GM19035 (cell line): ENCODE measurements at regions not wholly inside any gene's neighbourhood (a gene's known extent, or its start where the extent isn't known, plus 50 kb on each side); places are given as distances from the start of the nearest gene placed in this dataset.
"Not testable (repeated sequence)": the region's sequence is repeated elsewhere in the genome, so short reads cannot be mapped to it uniquely, and the experiment has no call there.

ENCODE experiments used
- ATAC-seq: cut with Tn5 transposase; IDR thresholded peaks from one replicate; pipeline ENCODE4 v1.9.1; 2021; ENCODE audit not compliant: unreplicated experiment

- ATAC-seq, result no peak
These were observed 394.4 kb downstream of the NYAP2 start for GRCh38 chr2:225793736-225794550.

- no peak for ATAC-seq
These were observed 389.1 kb downstream of the NYAP2 start for GRCh38 chr2:225788571-225789094.

DNA sequence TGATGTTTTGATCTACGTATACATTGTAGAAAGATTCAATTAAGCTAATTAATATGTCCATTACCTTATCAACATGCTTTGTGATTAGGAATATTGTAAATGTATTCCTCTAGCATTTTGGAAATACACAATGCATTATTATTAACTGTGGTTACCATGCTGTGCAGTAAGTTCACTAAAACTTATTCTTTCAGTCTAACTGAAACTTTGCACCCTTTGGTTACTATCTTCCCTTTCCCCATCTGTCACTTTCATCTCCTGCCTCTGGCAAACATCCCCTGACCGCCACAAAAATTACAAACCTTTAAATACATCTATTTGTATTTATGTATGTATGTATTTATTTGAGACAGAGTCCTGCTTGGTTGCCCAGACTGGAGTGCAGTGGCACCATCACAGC, 388.0 kb downstream of the NYAP2 start:
- no peak for ATAC-seq

DNA sequence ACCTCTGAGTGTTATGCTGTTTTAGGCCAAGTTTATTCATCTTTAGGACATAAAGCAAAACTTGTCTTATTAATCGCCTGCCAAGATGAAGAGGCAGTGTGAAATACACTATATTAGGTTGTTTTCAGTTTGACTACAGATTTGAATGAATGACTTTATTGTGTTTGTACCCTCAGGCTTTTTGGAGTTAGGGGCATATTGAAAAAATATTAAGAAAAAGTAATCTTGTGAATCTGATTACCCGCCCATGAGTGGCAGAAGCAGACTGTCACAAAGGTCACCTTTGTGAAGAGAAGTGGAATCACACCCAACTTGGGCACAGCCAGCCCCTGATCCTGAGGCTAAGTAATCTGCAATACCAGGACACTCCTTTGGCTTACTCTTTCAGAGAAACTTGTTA, 382.5 kb downstream of the NYAP2 start:
- no peak for ATAC-seq

- no peak for ATAC-seq
These were observed 381.6 kb downstream of the NYAP2 start for GRCh38 chr2:225781145-225781544.

GRCh38 chr2:225779829-225780228, 380.3 kb downstream of the NYAP2 start:
- ATAC-seq, result no peak

- no peak for ATAC-seq
These were observed 373.6 kb downstream of the NYAP2 start for GRCh38 chr2:225773148-225773547.

GRCh38 chr2:225771701-225772100, 372.2 kb downstream of the NYAP2 start:
- no peak for ATAC-seq

- ATAC-seq, result no peak
These were observed 369.2 kb downstream of the NYAP2 start for GRCh38 chr2:225768741-225769140.

- no peak for ATAC-seq
These were observed 366.9 kb downstream of the NYAP2 start for GRCh38 chr2:225766431-225766830.

- no peak for ATAC-seq
These were observed 366.3 kb downstream of the NYAP2 start for GRCh38 chr2:225765820-225766219.

DNA sequence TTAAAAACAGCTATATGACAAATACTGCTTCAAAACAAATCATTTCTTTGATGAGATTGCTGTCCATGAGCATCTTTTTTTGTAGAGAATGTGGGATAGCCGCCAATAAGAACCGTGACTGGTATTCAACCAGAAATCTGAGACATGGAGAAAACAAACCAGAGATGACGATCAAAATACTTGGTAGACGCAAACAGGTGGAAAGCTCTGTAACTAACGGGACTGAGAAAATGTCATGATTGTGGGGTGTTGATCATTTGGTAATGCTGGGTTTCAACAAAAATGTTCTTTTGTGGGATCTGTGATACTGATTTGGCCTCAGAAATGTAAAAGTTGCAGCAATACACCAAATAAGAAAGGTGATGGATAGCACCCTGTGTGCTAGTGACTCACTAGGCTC, 364.8 kb downstream of the NYAP2 start:
- ATAC-seq, result no peak

DNA sequence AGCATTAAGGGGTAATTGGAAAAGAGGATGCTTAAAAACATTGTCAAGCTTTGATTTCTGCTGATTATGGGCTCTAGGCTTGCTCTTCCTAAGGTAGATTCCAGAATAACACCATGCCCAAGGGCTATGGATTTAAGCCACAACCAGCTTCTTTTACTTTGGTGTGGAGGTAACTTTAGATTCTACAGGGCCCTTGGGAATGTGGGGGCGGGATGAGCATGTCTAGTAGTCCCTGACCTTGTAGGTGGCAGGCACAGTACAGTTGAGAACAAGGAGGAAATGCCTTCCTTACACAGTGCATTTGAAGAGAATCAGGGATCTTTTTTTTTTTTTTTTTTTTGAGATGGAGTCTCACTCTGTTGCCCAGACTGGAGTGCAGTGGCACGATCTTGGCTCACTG, 364.2 kb downstream of the NYAP2 start:
- ATAC-seq, result no peak

- no peak for ATAC-seq
These were observed 361.9 kb downstream of the NYAP2 start for GRCh38 chr2:225761396-225761795.

DNA sequence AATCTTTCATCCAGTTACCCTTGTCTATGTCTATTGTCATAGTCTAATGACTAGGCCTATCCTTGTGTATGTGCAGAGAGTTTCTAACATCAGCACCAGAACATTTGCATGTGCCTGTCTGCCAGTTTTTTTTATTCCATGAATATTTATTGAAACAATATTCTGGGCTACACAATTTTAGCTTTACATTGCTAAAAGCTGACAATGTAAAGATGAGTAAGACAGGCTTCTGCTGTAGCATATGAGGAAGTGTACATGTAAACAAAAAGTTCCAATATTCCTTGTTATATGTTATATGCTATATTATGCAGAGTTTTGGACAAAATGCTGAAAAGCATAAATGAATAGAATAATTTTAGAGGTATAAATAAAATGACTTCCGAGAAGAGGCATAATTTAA, 357.7 kb downstream of the NYAP2 start:
- no peak for ATAC-seq

DNA sequence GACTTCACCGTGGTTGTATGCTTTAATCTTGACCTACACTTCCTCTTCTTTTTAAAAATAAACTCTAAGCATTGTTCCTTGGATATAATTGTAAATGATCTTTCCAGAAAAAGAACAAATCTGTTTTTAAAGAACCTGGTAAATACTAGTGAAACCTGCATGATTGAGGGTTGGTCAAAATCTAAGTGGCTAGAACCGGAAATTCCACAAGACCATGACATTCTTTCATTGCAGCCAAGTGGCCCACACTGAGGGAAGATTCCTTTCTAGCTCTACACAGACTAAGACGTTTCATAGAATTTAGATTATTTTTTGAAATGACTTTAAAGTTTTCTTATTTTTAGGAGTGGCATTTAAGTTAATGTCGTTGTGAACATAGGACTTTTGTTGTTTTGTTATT, 356.7 kb downstream of the NYAP2 start:
- ATAC-seq, result no peak

GRCh38 chr2:225748609-225749008, 349.1 kb downstream of the NYAP2 start:
- no peak for ATAC-seq

DNA sequence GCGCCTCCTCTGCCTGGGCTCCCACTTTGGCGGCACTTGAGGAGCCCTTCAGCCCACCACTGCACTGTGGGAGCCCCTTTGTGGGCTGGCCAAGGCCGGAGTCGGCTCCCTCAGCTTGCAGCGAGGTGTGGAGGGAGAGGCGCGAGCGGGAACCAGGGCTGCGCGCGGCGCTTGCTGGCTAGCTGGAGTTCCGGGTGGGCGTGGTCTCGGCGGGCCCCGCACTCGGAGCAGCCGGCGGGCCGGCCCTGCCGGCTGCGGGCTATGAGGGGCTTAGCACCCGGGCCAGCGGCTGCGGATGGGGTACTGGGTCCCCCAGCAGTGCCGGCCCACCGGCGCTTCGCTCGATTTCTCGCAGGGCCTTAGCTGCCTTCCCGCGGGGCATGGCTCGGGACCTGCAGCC, 344.5 kb downstream of the NYAP2 start:
- not testable (repeated sequence) for ATAC-seq

DNA sequence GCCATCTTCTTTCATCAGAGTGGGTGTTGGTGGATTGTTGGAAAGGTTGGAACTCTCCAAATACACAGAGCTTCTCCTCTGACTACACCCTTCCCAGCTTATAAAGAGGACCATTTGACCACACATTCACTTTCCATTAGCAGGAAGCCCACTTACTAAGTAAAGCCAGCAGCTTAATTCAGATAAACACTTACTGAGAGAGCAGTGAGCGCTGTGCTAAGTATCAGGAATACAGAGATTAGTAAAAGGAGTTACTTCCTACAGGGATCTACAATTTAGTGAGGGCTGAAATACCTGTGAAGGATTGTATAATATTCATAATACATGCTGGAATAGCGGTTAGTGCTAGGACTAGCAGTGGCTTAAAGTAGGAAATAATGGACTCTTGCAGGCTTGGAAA, 343.0 kb downstream of the NYAP2 start:
- no peak for ATAC-seq

GRCh38 chr2:225740086-225740485, 340.6 kb downstream of the NYAP2 start:
- no peak for ATAC-seq

DNA sequence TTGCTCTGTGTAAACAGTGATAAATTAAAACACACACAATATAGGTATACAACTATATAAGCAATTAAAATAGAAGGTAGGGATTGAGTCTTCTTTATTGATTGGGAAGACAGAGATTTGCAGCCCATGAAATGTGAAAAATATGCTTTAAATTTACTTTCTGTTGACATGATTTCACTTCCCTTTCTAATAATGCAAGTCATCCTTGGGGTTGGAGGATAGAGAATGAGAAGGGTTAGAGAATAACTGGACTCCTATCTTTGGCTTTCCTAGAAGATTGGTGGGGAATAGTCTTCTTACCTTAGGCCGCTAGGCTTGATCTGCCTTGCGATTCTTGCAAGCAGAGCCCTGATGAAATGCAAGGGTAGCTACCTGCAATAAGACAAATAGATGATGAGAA, 339.8 kb downstream of the NYAP2 start:
- no peak for ATAC-seq

- no peak for ATAC-seq
These were observed 339.2 kb downstream of the NYAP2 start for GRCh38 chr2:225738735-225739134.

GRCh38 chr2:225737556-225737955, 338.0 kb downstream of the NYAP2 start:
- ATAC-seq, result no peak
